ENCODE measurements at regions not wholly inside any gene's neighbourhood (a gene's known extent, or its start where the extent isn't known, plus 50 kb on each side); places are given as distances from the start of the nearest gene placed in this dataset.

DNA sequence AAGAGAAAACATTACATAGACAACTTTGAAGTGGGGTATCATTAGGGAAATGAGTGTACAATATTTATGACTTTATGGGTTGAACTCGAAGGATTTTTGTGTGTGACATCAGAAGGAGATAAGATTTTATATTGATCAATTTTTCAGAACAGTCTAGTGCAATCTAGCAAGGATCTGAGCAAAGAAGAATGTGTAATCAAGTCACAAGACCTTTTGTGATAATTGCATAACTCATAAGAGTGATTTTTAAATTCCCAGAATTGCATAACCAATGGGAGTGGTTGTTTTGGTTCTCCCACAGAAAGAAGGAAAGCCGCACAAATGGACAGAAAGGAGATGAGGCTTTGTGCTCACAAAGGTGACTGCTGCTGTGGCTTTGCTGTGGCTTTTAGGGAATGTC, 441.8 kb upstream of the FLRT2 start:
- TF ChIP-seq RAD21 (conservative IDR thresholded peaks at IDR 0.05) = no peak
- TF ChIP-seq, protein P1, sequence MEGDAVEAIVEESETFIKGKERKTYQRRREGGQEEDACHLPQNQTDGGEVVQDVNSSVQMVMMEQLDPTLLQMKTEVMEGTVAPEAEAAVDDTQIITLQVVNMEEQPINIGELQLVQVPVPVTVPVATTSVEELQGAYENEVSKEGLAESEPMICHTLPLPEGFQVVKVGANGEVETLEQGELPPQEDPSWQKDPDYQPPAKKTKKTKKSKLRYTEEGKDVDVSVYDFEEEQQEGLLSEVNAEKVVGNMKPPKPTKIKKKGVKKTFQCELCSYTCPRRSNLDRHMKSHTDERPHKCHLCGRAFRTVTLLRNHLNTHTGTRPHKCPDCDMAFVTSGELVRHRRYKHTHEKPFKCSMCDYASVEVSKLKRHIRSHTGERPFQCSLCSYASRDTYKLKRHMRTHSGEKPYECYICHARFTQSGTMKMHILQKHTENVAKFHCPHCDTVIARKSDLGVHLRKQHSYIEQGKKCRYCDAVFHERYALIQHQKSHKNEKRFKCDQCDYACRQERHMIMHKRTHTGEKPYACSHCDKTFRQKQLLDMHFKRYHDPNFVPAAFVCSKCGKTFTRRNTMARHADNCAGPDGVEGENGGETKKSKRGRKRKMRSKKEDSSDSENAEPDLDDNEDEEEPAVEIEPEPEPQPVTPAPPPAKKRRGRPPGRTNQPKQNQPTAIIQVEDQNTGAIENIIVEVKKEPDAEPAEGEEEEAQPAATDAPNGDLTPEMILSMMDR (IDR thresholded peaks at IDR 0.05; ENCODE audit: poor library complexity, severe bottlenecking) = no peak
- TF ChIP-seq EP300 (conservative IDR thresholded peaks at IDR 0.05; ENCODE audit: poor library complexity, severe bottlenecking) = no peak
- no peak for TF ChIP-seq TAF1 (IDR thresholded peaks at IDR 0.05; ENCODE audit: low read depth)
- TF ChIP-seq, protein P2, sequence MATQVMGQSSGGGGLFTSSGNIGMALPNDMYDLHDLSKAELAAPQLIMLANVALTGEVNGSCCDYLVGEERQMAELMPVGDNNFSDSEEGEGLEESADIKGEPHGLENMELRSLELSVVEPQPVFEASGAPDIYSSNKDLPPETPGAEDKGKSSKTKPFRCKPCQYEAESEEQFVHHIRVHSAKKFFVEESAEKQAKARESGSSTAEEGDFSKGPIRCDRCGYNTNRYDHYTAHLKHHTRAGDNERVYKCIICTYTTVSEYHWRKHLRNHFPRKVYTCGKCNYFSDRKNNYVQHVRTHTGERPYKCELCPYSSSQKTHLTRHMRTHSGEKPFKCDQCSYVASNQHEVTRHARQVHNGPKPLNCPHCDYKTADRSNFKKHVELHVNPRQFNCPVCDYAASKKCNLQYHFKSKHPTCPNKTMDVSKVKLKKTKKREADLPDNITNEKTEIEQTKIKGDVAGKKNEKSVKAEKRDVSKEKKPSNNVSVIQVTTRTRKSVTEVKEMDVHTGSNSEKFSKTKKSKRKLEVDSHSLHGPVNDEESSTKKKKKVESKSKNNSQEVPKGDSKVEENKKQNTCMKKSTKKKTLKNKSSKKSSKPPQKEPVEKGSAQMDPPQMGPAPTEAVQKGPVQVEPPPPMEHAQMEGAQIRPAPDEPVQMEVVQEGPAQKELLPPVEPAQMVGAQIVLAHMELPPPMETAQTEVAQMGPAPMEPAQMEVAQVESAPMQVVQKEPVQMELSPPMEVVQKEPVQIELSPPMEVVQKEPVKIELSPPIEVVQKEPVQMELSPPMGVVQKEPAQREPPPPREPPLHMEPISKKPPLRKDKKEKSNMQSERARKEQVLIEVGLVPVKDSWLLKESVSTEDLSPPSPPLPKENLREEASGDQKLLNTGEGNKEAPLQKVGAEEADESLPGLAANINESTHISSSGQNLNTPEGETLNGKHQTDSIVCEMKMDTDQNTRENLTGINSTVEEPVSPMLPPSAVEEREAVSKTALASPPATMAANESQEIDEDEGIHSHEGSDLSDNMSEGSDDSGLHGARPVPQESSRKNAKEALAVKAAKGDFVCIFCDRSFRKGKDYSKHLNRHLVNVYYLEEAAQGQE (IDR thresholded peaks at IDR 0.05; ENCODE audit: borderline replicate concordance) = no peak
- no peak for TF ChIP-seq EZH2 (IDR thresholded peaks at IDR 0.05; ENCODE audit: borderline replicate concordance, insufficient read depth, low read length, poor library complexity, severe bottlenecking)
- no peak for TF ChIP-seq MXI1 (conservative IDR thresholded peaks at IDR 0.05; ENCODE audit: poor library complexity, severe bottlenecking)
- TF ChIP-seq POLR2AphosphoS5 (IDR thresholded peaks at IDR 0.05) = no peak
- TF ChIP-seq SMC3 (conservative IDR thresholded peaks at IDR 0.05; ENCODE audit: poor library complexity) = no peak
